ENCODE measurements at regions not wholly inside any gene's neighbourhood (a gene's known extent, or its start where the extent isn't known, plus 50 kb on each side); places are given as distances from the start of the nearest gene placed in this dataset.

GRCh38 chr5:4207486-4207885 lies 611.9 kb downstream of the IRX1 start:
- TF ChIP-seq CTCF (IDR thresholded peaks at IDR 0.05) (no peak), EZH2 (IDR thresholded peaks at IDR 0.05; ENCODE audit: borderline replicate concordance, insufficient read depth, low read depth, low read length, poor library complexity, severe bottlenecking) (no peak)
